OCI-LY1 (cell line): ENCODE measurements at regions not wholly inside any gene's neighbourhood (a gene's known extent, or its start where the extent isn't known, plus 50 kb on each side); places are given as distances from the start of the nearest gene placed in this dataset.

ENCODE experiments used
- CTCF ChIP-seq: fragments of 200-600 bp; sonication (generic), shearing (Covaris generic); IDR thresholded peaks from 2 replicates; pipeline ENCODE4 v1.5.1; 2017; ENCODE audit warnings: mild to moderate bottlenecking, antibody characterized with exemption, low read length, moderate library complexity, mixed read lengths
- EZH2 ChIP-seq: fragments of 200-600 bp; sonication (generic), shearing (Covaris generic); IDR thresholded peaks from 2 replicates; pipeline ENCODE4 v1.8.0; 2017; ENCODE audit warnings: borderline replicate concordance, mixed run types, mild to moderate bottlenecking, antibody characterized with exemption, low read length, moderate library complexity, mixed read lengths

GRCh38 chr3:103341078-103341606 lies 906.3 kb downstream of the ZPLD1 start:
- TF ChIP-seq EZH2 (no peak), CTCF (no peak)
